H1 (cell line): ENCODE measurements at regions not wholly inside any gene's neighbourhood (a gene's known extent, or its start where the extent isn't known, plus 50 kb on each side); places are given as distances from the start of the nearest gene placed in this dataset.

ENCODE experiments used
- CTCF ChIA-PET: fragments of 300-600 bp; sonication (Branson Sonifier 250); formaldehyde crosslinking; loops from one replicate; lab custom pipeline; 2021; ENCODE audit not compliant: partially characterized antibody; lab: Charles Lee
- POLR2A ChIA-PET: fragments of 300-600 bp; sonication (Branson Sonifier 250); formaldehyde crosslinking; loops from one replicate; lab custom pipeline; 2021; ENCODE audit warnings: inconsistent platforms; ENCODE audit not compliant: partially characterized antibody; lab: Charles Lee
- DNase-seq, 2 experiments: peaks; one replicate each; pipeline versions ENCODE4 v3.0.0 to v3.0.0-alpha.2; 2010 to 2022; ENCODE audit warnings: low spot score in 2 of 2, low read depth in 1 of 2, mixed read lengths in 1 of 2
- FAIRE-seq: peaks from 2 replicates; lab custom pipeline; 2011; peaks lifted over from hg19 to GRCh38; lab: Jason Lieb, UNC
- H2AFZ ChIP-seq: 2 replicates; pipeline ENCODE4 v1.8.1; 2012; ENCODE audit warnings: low read length, inconsistent platforms
- H2AK5ac ChIP-seq: 2 replicates; pipeline ENCODE4 v1.6.1; 2013; ENCODE audit warnings: low read depth, low read length
- H2BK120ac ChIP-seq: replicated peaks from 2 replicates; pipeline ENCODE3; 2013; ENCODE audit warnings: low read depth, low read length, inconsistent platforms
- H2BK12ac ChIP-seq: 2 replicates; pipeline ENCODE4 v1.6.1; 2013; ENCODE audit warnings: low read depth, low read length
- H2BK15ac ChIP-seq: 2 replicates; pipeline ENCODE4 v1.6.1; 2013; ENCODE audit warnings: low read length
- H2BK20ac ChIP-seq: 2 replicates; pipeline ENCODE4 v1.6.1; 2013; ENCODE audit warnings: low read length
- H2BK5ac ChIP-seq: 2 replicates; pipeline ENCODE4 v1.6.1; 2013; ENCODE audit warnings: low read depth, low read length
- H3K14ac ChIP-seq: 2 replicates; pipeline ENCODE4 v1.6.1; 2013; ENCODE audit warnings: inconsistent platforms; ENCODE audit not compliant: insufficient read length
- H3K18ac ChIP-seq: 2 replicates; pipeline ENCODE4 v1.6.1; 2013; ENCODE audit warnings: low read length; ENCODE audit errors: extremely low read depth
- H3K23ac ChIP-seq: 2 replicates; pipeline ENCODE4 v1.6.1; 2013; ENCODE audit warnings: inconsistent platforms; ENCODE audit not compliant: insufficient read length
- H3K23me2 ChIP-seq: 2 replicates; pipeline ENCODE4 v1.6.1; 2013; ENCODE audit warnings: low read depth, low read length
- H3K27ac ChIP-seq: 2 replicates; pipeline ENCODE4 v1.6.1; 2011; ENCODE audit warnings: low read depth, low read length, inconsistent platforms
- H3K27me3 ChIP-seq, 4 experiments: replicated peaks in 1 of 4; 1 replicate in 1 of 4; 2 replicates in 3 of 4; pipeline versions ENCODE4 v1.6.1 to v1.8.1; 2011 to 2013; ENCODE audit warnings: low read length in 3 of 4, mild to moderate bottlenecking in 3 of 4, inconsistent platforms in 2 of 4, mixed read lengths in 2 of 4, moderate library complexity in 1 of 4; ENCODE audit not compliant: control insufficient read depth in 3 of 4, insufficient read depth in 3 of 4; ENCODE audit errors: extremely low read depth in 1 of 4
- H3K36me3 ChIP-seq, 4 experiments: 2 replicates each; pipeline versions ENCODE4 v1.6.1 to v1.8.1; 2011 to 2013; ENCODE audit warnings: mild to moderate bottlenecking in 4 of 4, low read length in 3 of 4, moderate library complexity in 2 of 4, control low read depth in 1 of 4, inconsistent platforms in 1 of 4; ENCODE audit not compliant: insufficient read depth in 4 of 4, control insufficient read depth in 2 of 4
- H3K4ac ChIP-seq: replicated peaks from 2 replicates; pipeline ENCODE3; 2013; ENCODE audit warnings: low read length, low read depth, mixed read lengths, inconsistent platforms; ENCODE audit not compliant: insufficient read length
- H3K4me1 ChIP-seq, 4 experiments: replicated peaks in 1 of 4; 1 replicate in 1 of 4; 2 replicates in 3 of 4; pipeline versions ENCODE4 v1.6.1 to v1.8.1; 2011 to 2013; ENCODE audit warnings: low read length in 3 of 4, inconsistent platforms in 2 of 4, mixed read lengths in 1 of 4; ENCODE audit not compliant: insufficient read depth in 4 of 4, control insufficient read depth in 3 of 4
- H3K4me2 ChIP-seq, 2 experiments: 2 replicates each; pipeline versions ENCODE4 v1.6.1 to v1.8.1; 2011 to 2013; ENCODE audit warnings: low read depth in 2 of 2, low read length in 2 of 2, control low read depth in 1 of 2, inconsistent platforms in 1 of 2, mild to moderate bottlenecking in 1 of 2; ENCODE audit not compliant: insufficient read depth in 1 of 2
- H3K4me3 ChIP-seq, 4 experiments: fragments of 200-600, 300-600 bp in 1 of 4; sonication (generic), shearing (Covaris generic), sonication (Bioruptor Twin) in 1 of 4; 2 replicates each; pipeline versions ENCODE4 v1.5.1 to v1.8.1; 2011 to 2016; ENCODE audit warnings: low read length in 4 of 4, low read depth in 3 of 4, control low read depth in 2 of 4, inconsistent platforms in 2 of 4, mild to moderate bottlenecking in 2 of 4, mixed read lengths in 1 of 4, moderate library complexity in 1 of 4; ENCODE audit not compliant: insufficient read depth in 2 of 4; ENCODE audit errors: extremely low read depth in 1 of 4
- H3K56ac ChIP-seq: replicated peaks from 2 replicates; pipeline ENCODE3; 2013; ENCODE audit warnings: low read depth, mild to moderate bottlenecking, mixed read lengths, low read length, inconsistent platforms; ENCODE audit not compliant: insufficient read length
- H3K79me1 ChIP-seq: 2 replicates; pipeline ENCODE4 v1.6.1; 2013; ENCODE audit warnings: low read depth, low read length, control low read depth
- H3K79me2 ChIP-seq, 2 experiments: 2 replicates each; pipeline versions ENCODE4 v1.6.1 to v1.8.1; 2012 to 2013; ENCODE audit warnings: low read length in 2 of 2, mild to moderate bottlenecking in 2 of 2, inconsistent platforms in 1 of 2; ENCODE audit not compliant: insufficient read depth in 2 of 2, control insufficient read depth in 1 of 2
- H3K9ac ChIP-seq, 4 experiments: replicated peaks in 1 of 4; 1 replicate in 1 of 4; 2 replicates in 3 of 4; pipeline versions ENCODE4 v1.6.1 to v1.8.1; 2011 to 2013; ENCODE audit warnings: low read depth in 3 of 4, low read length in 3 of 4, control low read depth in 2 of 4, mild to moderate bottlenecking in 2 of 4, moderate library complexity in 2 of 4, inconsistent platforms in 1 of 4; ENCODE audit errors: extremely low read depth in 1 of 4
- H3K9me3 ChIP-seq, 2 experiments: 2 replicates each; pipeline versions ENCODE4 v1.6.1 to v1.8.1; 2012 to 2013; ENCODE audit warnings: mild to moderate bottlenecking in 2 of 2, moderate library complexity in 2 of 2, control low read depth in 1 of 2, inconsistent platforms in 1 of 2, low read depth in 1 of 2, low read length in 1 of 2, mixed read lengths in 1 of 2; ENCODE audit not compliant: insufficient read depth in 2 of 2
- H4K20me1 ChIP-seq, 2 experiments: replicated peaks in 1 of 2; 2 replicates each; pipeline versions ENCODE3 to v1.8.1; 2011 to 2013; ENCODE audit warnings: inconsistent platforms in 2 of 2, low read length in 2 of 2, mild to moderate bottlenecking in 1 of 2; ENCODE audit not compliant: insufficient read depth in 2 of 2, control insufficient read depth in 1 of 2
- H4K5ac ChIP-seq: 2 replicates; pipeline ENCODE4 v1.6.1; 2013; ENCODE audit warnings: low read length, low read depth, mixed read lengths, inconsistent platforms; ENCODE audit not compliant: insufficient read length
- H4K8ac ChIP-seq: 2 replicates; pipeline ENCODE4 v1.8.0; 2013; ENCODE audit warnings: mild to moderate bottlenecking, moderate library complexity, low read length, inconsistent platforms; ENCODE audit not compliant: insufficient read depth; ENCODE audit errors: extremely low read depth
- H4K91ac ChIP-seq: replicated peaks from 2 replicates; pipeline ENCODE3; 2013; ENCODE audit warnings: low read length, mixed read lengths, inconsistent platforms; ENCODE audit not compliant: insufficient read length
- WGBS, 2 experiments: shearing (Covaris generic) in 1 of 2; methylation state at CpG; one replicate each; pipeline versions ENCODE4 v1.1.6 to v1.1.7; 2013 to 2015; ENCODE audit warnings: low lambda C conversion rate in 2 of 2, mixed read lengths in 2 of 2, inconsistent platforms in 1 of 2, low coverage in 1 of 2, missing lambda C conversion rate in 1 of 2; ENCODE audit not compliant: insufficient replicate concordance in 2 of 2, insufficient coverage in 1 of 2, insufficient read length in 1 of 2; ENCODE audit errors: extremely low coverage in 1 of 2, missing lambda C conversion rate in 1 of 2; 5-methylcytosine and 5-hydroxymethylcytosine counted together

DNA sequence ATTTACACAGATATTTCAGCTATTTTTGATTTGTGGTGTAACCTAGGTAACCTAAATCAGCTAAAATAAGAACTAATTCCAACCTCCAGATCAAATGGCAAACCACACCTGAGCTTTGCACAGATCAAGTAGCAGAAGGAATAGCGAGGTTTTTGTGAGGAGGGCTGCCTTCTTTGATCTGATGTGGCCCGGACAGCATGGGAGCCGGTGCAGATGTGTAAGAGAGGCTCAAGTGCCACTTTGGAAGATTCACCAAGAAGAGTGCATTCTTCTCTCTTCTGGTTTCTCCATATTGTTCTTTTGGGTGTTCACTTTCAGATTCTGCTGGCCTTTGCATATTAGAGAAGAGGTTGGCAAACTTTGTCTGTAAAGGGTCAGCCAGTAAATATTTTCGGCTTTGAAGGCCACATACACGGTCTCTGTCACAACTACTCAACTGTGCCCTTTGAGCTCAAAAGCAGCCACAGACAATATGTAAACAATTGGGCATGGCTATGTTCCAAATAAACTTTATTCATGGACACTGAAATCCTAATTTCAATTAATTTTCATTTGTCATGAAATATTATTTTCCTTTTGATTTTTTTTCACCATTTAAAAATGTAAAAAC lies 78.9 kb upstream of the FAM9C start:
- Histone ChIP-seq H2BK5ac (no peak overlapping the region), H4K8ac (no peak overlapping the region), H3K4ac (no peak overlapping the region), H2BK120ac (no peak overlapping the region), H3K79me1 (no peaks in the 10 kb centered on the region), H3K14ac (no peak overlapping the region), H3K18ac (no peak overlapping the region), H2BK12ac (no peak overlapping the region), H3K79me2 (no peaks in the 10 kb centered on the region), H4K20me1 (no peaks in the 10 kb centered on the region), H3K4me1 (no peaks in the 10 kb centered on the region), H3K27me3 (no peaks in the 10 kb centered on the region; a peak in 1 of 7 replicates), H2AK5ac (no peak overlapping the region), H2BK15ac (no peak overlapping the region), H3K36me3 (no peaks in the 10 kb centered on the region), H3K23me2 (no peaks in the 10 kb centered on the region), H3K4me3 (no peak overlapping the region), H3K56ac (no peak overlapping the region), H3K27ac (no peak overlapping the region), H2BK20ac (no peak overlapping the region), H2AFZ (no peak overlapping the region), H4K91ac (no peak overlapping the region), H3K9me3 (0 out of 4 replicates have a peak, but pooled peaks cover 0 to under 1% of the 10 kb centered on the region in 2 experiments), H4K5ac (no peak overlapping the region), H3K4me2 (0 out of 4 replicates have a peak overlapping the region, but pooled peaks of 1 of the 2 experiments have one; percentile 2), H3K23ac (no peak overlapping the region), H3K9ac (no peak overlapping the region)
- DNase-seq (no peak), FAIRE-seq (no peak)
- WGBS, 2 experiments = 84% methylated on average over 5 of the region's 5 CpGs; no CpG with 5 or more reads in 1 of the 2 experiments
- ChIA-PET POLR2A (no interaction called here), CTCF (interaction anchor here (0.7 kb wide), 1 partner anchor 177 kb away, joined by 3 read pairs; no protein-coding TSS in a partner anchor)
